NK-92 treated with Interleukin-12 subunit alpha and Interleukin-12 subunit beta, amount 100 ng/mL, for 24 hours (cell line): ENCODE measurements at regions not wholly inside any gene's neighbourhood (a gene's known extent, or its start where the extent isn't known, plus 50 kb on each side); places are given as distances from the start of the nearest gene placed in this dataset.
"Not testable (repeated sequence)": the region's sequence is repeated elsewhere in the genome, so short reads cannot be mapped to it uniquely, and the experiment has no call there.

Source experiments
- DNase-seq: peaks from one replicate; lab custom pipeline; 2025; lab: John Stamatoyannopoulos, UW

DNA sequence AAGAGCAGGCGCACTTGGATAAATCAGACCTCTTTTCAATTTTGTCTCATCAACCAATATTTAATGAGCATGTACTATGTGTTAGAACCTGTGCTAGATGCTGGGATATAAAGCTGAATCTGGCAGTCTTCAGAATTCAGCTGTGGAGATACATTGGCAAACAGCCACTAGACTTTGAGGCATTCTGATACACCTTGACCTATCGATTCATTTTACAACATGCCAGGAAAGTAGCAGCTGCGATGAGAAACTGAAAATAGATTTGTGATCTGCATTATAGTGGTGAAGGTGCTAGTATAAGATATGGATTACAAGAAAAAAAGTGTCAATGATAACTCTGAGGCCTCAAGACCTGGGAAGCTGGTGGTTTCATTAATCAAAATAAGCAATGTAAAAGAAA is 1338.1 kb upstream of the TENM4 start:
- DNase-seq: no peak

DNA sequence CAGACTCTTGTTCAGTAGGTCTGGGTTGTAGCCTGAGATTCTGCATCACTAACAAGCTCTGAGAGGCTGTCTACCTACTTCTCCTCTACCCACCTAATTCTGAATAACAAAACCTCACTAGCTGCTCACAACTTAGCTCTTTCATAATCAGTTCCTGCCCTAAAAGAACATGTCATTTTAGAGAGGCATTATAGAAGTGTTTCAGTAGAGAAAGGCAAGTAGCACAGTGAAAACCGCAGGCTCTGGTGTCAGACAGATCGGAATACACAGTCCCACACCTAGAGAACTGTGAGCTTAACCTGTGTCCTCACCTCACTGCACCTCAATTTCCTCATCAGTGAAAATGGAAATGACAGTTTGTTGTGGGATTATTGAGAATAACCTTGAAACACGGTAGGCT is 1337.6 kb upstream of the TENM4 start:
- DNase-seq: peak; percentile 34

DNA sequence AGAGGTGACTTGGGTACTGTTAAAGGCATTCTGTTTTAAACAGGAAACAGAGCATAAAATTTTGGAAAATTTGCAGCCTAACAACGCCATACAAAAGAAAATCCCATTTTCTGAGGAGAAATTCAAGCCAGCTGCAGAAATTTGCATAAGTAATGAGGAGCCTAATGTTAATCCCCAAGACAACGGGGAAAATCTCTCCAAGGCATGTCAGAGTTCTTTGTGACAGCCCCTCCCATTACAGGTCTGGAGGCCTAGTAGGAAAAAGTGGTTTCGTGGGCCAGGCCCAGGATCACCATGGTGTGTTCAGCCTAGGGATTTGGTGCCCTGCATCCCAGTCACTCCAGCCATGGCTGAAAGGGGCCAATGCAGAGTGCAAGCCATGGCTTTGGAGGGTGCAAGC is 1333.1 kb upstream of the TENM4 start:
- DNase-seq: no peak

- no peak for DNase-seq
Observed at GRCh38 chr11:80771017-80771416, 1330.2 kb upstream of the TENM4 start.

GRCh38 chr11:80758787-80759186 is 1318.0 kb upstream of the TENM4 start:
- DNase-seq: no peak

DNA sequence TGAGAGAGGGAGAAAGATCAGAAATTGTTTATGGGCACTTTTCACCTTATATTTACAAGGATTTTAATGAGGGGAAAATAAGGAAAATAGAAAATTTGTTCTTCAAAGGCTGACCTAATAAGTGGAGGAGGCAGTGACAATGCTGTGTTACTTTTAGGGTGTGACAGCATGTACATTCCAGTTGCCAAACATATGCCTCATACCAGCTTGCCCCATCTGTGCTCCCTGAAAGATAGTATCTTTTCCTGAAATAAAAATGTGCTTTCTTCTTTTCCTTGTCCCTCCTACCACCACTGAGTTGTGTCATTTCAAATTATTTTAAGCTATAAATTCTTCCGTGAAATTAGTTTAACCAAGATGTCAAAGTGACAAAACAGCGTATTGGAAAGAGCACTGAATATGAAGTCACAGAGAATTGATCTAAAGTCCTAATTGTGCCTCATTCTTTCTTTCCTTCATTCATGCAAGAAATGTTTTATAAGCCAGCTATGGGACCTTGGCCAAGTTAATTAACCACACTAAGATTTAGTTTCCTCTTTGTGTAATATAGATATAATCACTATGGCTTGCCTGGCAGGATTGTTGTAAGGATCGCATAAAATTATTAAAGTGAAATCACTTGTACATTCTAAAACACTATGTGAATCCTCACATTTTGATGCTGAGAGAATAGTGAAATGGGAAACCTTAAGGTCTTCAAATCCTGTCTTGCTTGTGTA is 1307.5 kb upstream of the TENM4 start:
- no peak for DNase-seq

- no peak for DNase-seq
Observed at GRCh38 chr11:80746300-80746699, 1305.5 kb upstream of the TENM4 start.

- no peak for DNase-seq
Observed at GRCh38 chr11:80745416-80745815, 1304.6 kb upstream of the TENM4 start.

DNA sequence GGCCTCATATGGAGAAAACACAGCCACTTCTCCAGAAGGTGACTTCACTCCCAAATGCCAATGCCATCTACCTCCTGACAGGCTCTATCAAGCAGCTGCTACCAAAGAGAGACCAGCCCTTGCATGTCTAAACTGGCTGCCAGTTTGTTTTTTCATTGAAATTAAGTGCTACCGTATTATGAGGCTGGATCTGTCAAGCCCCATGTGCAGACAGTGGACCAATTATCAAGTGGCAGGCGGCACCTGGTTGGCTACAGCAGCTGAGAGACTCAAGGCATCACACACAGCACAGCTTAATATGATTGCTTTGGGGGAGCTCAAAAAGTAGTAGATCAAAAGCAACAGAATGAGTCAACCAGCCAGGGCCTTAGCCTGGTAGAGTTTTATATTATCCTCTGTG is 1293.0 kb upstream of the TENM4 start:
- DNase-seq: no peak

- DNase-seq: no peak
Observed at GRCh38 chr11:80733361-80733760, 1292.5 kb upstream of the TENM4 start.

GRCh38 chr11:80727315-80727714 is 1286.5 kb upstream of the TENM4 start:
- peak; percentile 7 for DNase-seq

GRCh38 chr11:80726236-80726635 is 1285.4 kb upstream of the TENM4 start:
- no peak for DNase-seq

DNA sequence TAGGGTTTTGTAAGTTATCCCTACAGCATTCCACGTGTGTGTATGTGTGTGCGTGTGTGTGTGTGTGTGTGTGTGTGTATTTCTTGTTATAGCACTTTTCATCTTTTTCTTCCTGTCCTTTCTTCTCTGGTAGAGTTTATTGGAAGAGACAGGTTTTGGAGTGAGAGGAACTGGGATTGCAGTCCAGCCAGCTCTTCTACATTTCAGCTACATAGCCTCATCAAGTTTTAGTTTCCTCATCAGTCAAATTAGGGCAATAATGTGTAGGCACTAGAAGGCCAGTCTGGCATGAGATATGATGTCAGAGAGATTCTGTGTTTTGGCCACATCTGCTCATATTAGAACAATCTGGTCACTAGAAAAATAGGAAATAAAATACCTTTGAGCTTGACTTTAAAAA is 1283.5 kb upstream of the TENM4 start:
- no peak for DNase-seq

DNA sequence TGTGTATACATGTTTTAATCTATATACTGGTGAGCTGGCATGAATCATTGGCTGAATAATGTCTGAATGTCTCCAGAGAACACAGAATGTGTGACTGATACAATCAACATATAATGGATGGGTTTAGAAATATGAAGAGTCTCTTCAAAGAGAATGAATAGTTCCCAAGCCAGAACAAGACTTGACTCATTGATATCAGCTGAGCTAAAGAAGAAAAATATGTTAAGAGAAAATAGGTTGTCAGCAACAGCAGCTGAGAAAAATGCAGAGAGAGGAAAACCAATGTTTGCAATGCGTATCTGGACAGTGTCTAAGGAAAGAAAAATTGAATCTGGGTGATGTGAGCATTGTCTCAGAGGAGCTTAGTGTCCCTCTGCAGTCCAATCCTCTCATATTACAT is 1281.8 kb upstream of the TENM4 start:
- DNase-seq: no peak

DNA sequence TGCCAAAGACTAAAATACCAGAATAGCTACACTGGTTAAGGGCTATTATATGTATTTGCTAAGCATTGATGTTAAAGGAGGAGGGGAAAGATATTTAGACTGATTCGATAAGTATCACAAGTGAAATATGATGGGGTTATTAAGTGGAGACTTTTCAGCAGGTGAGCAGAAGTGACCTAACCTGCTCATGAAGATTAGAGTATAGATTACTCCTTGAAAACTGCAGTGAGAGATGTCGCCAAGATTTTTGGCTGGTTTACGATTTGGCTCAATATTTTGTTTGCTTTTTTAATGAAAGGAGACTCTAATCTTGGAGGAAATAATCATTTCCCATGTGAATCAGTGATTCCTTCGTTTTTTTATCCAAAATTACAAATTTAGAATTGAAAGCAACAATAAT is 1279.5 kb upstream of the TENM4 start:
- DNase-seq: no peak

- DNase-seq: no peak
Observed at GRCh38 chr11:80719292-80719646, 1278.4 kb upstream of the TENM4 start.

DNA sequence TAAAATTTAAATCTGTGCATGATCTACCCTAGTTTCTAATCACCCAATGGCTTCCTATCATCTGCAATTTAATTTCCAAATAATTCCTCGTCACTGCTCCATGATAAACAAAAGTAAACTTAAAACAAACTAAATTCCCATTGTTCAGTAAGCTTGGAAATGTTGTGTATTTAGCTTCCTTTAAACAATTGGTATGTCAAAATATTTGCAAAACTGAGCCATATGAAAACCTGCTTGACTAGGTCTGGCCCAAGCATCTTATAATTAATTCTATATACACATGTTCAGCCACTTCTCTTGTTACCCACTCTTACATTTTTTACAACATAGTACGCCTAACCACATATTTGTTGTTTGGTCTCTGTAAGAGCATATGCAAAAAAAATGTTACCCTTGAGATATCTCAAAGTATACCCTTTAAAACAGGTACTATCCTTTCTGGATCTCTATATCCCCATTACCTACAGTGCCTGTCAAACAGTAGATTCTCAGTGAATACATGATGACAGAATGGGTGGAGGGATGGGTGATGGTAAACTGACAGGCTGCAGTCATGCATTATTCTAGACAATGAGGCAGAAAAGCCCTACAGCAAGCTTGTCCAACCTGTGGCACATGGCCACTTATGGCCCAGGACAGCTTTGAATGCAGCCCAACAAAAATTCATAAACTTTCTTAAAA is 1277.9 kb upstream of the TENM4 start:
- no peak for DNase-seq

GRCh38 chr11:80702264-80702663 is 1261.4 kb upstream of the TENM4 start:
- no peak for DNase-seq

DNA sequence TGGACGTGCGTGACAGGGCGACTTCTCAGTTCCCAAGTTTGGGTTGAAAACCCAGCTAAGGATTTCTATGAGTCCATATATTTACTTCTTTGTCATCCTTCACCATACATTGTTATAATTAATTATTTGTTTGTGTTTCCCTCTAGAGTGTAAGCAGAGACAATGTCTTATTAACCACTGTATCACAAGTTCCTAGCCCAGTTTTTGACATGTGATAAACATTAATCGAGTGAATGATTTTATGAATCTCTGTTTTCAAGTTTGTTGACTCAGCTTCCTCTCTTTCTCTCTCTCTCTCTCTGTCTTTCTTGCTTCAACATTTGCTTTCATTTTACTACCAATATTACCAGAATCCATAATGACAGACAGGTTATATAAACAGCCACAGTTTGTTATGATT is 1259.6 kb upstream of the TENM4 start:
- no peak for DNase-seq

GRCh38 chr11:80699406-80700177 is 1258.8 kb upstream of the TENM4 start:
- DNase-seq: not testable (repeated sequence)

DNA sequence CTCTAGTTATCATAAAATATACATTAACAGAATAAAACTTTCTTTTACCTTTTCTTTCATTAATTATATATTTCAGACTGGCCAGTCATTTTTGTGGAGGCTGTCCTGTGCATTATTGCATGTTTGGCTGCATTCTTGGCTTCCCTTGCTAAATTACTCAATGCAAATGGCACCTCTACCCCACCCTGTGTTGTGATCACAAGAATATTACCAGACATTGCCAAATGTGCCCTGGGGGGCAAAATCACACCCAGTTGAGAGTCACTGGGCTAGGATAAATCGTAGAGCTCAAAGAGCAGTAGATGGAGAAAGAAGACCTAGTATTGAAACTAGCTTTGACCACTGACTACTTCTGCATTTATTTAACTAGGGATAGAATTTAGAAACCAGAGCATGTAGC is 1257.8 kb upstream of the TENM4 start:
- DNase-seq: no peak

- no peak for DNase-seq
Observed at GRCh38 chr11:80694385-80694784, 1253.6 kb upstream of the TENM4 start.

GRCh38 chr11:80687941-80688340 is 1247.1 kb upstream of the TENM4 start:
- no peak for DNase-seq
